HFF-Myc (cell line): ENCODE measurements at regions not wholly inside any gene's neighbourhood (a gene's known extent, or its start where the extent isn't known, plus 50 kb on each side); places are given as distances from the start of the nearest gene placed in this dataset.

Source experiments
- DNase-seq: peaks from one replicate; pipeline ENCODE4 v3.0.0-alpha.2; 2011; ENCODE audit warnings: low read depth; ENCODE audit errors: extremely low read depth
- H3K4me3 ChIP-seq: replicated peaks from 2 replicates; pipeline ENCODE4 v1.5.1; 2011; ENCODE audit warnings: low read depth, mild to moderate bottlenecking, control low read depth, low read length
- TF ChIP-seq, protein P1 (sequence below): IDR thresholded peaks from 2 replicates; pipeline ENCODE4 v1.5.1; 2012; ENCODE audit warnings: mild to moderate bottlenecking, low read depth, low read length, control low read depth; ENCODE audit errors: missing control alignments

DNA sequence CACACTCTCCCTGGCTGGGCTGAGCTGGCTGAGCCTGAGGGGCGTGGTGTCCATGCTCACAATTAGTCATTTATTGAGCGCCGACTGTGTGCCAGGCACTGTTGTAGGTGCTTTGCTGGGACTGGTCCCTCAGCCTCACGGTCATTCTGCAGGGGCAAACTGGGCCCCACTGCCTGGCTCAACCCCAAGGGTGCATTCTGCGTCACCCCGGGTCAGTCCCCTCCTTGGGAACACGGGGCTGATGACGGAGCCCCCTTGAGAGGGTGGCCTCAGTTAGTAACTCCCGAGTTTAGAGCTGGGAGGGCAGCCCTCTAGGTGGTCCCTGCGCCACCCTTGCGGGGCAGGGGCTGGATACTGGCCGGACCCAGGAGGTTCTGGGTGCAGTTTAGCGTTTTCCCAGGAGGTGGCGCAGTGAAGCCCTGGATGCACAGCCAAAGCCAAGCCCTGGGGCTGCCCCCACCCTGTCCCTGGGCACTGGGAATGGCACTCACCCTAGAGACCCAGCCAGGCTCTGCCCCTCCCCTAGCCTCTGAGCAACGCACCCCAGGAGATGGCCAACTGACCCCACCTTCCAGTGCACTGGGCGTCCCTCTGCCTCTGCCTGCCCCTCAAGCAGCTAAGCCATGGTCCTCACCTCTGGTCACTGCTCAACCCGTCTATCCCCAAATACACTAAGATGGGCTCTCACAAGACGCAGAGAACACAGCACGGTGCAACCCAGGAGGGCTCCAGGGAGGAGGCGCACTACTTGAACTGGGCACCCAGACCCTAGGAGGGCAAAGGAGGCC is 243.2 kb upstream of the GSE1 start:
- no peak for DNase-seq

DNA sequence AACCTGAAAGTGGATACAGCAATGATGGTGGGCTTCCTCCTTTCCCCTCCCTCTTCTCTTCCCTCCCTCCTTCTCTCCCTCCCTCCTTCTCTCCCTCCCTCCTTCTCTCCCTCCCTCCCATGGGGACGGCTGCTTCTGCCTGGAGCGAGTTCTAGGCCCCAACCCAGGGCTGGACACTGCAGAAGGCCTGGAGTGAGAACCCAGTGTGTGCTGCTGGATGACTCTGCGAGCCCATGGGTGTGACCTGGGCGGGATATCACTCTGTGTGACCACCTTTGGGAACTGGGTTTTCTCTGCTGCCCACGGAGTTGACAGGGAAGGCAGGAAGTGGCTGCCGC is 242.6 kb upstream of the GSE1 start:
- TF ChIP-seq, protein P1, sequence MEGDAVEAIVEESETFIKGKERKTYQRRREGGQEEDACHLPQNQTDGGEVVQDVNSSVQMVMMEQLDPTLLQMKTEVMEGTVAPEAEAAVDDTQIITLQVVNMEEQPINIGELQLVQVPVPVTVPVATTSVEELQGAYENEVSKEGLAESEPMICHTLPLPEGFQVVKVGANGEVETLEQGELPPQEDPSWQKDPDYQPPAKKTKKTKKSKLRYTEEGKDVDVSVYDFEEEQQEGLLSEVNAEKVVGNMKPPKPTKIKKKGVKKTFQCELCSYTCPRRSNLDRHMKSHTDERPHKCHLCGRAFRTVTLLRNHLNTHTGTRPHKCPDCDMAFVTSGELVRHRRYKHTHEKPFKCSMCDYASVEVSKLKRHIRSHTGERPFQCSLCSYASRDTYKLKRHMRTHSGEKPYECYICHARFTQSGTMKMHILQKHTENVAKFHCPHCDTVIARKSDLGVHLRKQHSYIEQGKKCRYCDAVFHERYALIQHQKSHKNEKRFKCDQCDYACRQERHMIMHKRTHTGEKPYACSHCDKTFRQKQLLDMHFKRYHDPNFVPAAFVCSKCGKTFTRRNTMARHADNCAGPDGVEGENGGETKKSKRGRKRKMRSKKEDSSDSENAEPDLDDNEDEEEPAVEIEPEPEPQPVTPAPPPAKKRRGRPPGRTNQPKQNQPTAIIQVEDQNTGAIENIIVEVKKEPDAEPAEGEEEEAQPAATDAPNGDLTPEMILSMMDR: no peak
- no peak for DNase-seq
- H3K4me3 ChIP-seq: no peak overlapping the region

More for the DNA sequence above, 243.2 kb upstream of the GSE1 start:
- H3K4me3 ChIP-seq: no peak overlapping the region
- TF ChIP-seq, protein P1: peak; percentile 72

DNA sequence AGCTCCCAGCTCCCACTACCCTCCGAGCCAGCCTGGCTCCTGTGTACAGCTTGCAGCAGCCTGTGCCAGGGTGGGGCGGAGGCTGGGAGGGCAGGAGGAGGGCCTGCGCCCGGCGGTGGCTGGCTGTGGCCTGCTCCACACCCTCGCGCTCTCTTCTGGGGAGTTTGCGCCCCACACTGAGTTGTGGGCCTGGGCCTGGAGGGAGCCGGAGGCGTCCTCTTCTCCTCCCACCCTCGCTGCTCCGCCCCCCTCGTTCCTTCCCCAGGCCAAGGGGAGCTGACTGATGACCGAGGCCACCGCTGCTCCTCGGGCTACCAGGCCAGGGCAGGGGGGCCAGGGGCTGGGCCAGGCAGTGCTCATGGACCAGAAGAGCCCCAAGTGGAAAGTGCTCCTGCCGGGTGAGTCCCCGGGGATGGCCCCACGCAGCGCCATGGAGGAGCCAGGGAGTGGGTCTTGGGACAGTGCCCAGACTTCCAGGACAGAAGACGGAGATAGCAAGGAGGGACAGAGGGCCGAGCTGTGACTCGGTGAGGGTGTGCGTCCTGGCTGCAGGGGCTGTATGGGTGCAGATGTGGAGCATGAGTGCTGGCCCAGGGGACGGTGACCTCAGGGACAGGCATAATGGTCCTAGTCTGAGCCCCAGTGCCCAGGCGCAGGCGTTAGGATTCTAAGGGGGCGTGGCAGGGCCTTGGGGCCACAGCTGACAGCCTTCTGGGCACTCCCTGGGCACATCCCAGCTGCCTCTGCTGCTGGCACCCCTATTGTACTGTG is 242.1 kb upstream of the GSE1 start:
- TF ChIP-seq, protein P1: no peak
- H3K4me3 ChIP-seq: no peak overlapping the region
- no peak for DNase-seq

DNA sequence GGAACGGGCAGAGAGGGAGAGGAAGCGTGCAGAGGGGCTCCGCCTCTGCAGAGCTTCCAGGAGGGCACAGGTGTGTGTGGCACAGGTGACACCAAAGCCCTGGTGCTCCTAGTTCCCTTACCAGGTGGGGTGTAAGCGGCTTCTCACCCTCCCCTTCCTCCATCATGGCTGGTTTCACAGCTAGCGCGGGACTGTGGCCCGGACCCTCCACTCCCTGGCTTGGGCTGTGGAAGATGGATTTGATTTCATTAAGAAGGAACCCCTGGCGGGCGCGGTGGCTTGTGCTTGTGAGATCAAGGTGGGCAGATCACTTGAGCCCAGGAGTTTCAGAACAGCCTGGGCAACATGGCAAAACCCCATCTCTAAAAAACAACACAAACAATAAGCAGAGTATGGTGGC is 241.2 kb upstream of the GSE1 start:
- no peak overlapping the region for H3K4me3 ChIP-seq
- TF ChIP-seq, protein P1: no peak
- no peak for DNase-seq

DNA sequence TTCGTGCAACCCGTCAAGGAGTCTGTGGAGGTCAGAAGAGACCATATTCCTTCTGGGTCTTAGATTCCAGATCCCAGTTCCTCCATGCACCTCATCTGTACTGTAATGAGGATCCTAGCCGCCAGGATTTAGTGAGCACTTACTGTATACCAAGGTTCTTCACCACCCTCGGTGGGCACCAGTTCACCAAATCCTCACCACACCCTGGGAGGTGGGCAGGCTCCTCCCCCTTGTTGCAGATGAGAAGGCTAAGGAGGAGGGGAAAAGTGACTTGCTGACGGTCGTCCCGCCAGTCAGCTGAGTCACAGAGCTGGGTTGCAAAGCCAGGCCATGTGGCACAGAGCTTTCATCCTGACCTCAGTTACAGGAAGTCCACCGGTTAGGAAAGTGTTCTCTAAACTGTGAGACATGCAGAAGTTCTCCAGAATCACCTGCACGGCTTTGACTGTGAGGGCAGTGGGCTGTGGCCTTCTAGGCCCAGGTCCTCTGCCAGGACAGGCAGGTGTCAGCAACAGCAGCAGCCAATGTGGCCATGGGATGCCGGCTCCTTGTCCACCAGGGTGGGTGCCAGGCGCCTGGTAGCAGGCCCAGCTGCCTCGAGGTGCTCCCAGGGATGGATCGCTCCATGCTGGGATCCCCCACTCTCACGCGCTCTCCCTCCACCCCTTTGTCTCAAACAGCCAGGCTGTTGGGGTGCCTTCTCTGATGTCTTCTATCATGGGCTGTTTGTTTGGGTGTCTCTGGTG is 240.3 kb upstream of the GSE1 start:
- no peak overlapping the region for H3K4me3 ChIP-seq
- no peak for DNase-seq
- TF ChIP-seq, protein P1: no peak

DNA sequence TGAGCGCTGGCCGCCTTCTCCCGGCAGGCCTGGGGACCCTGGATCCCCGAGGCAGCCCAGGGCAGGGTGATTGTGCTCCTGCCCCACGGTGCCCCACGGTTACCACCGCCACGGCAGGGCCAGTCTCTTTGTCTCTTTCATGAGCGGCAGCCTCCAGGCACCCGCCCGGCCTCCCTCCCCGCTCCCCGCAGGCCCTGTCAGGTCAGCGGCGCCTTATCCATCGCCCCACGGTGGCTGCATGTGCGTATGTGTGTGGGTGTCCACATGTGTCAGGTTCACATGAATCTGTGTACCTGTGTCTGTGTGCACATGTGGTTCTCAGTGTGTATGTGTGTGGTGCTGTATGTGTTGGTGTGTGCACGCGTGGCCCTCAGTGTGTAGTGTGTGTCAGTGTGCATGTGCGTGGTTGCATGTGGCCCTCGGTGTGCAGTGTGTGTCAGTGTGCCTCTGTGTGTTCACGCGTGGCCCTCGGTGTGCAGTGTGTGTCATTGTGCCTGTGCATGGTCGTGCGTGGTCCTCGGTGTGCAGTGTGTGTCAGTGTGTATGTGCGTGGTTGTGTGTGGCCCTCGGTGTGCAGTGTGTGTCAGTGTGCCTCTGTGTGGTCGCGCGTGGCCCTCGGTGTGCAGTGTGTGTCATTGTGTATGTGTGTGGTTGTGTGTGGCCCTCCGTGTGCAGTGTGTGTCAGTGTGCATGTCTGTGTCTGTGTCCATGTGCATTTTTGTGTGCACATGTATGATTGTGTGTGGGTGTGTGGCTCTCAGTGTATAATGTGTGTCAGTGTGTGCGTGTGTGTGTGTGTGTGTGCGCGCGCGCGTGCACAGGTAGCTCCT is 239.2 kb upstream of the GSE1 start:
- TF ChIP-seq, protein P1: no peak
- no peak for DNase-seq
- H3K4me3 ChIP-seq: no peak overlapping the region
